ENCODE measurements at regions not wholly inside any gene's neighbourhood (a gene's known extent, or its start where the extent isn't known, plus 50 kb on each side); places are given as distances from the start of the nearest gene placed in this dataset.

DNA sequence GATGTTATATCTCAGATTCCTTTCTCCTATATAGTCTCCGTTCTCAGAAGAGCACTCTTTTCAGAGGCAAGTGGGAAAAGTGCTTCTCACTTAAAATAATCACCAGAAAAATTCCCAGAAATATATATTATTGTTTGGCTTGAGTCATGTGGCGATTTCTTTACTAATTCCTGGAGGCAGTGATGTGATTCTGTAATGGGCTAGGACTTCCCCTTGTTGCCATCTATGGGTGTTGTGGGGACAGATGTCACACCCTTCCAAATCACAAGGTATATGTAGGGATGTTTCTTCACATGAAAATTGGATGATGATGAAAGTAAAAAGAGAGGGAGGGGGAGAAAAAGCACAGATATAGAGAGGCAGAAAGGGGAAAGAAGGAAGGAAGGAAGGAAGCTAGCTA lies 553.4 kb downstream of the PPP4R3C start:
- TF ChIP-seq CTCF (IDR thresholded peaks at IDR 0.05; ENCODE audit: low read depth, low read length): no peak
- no peak overlapping the region for H3K4me3 ChIP-seq (ENCODE audit: low read depth, low read length)

DNA sequence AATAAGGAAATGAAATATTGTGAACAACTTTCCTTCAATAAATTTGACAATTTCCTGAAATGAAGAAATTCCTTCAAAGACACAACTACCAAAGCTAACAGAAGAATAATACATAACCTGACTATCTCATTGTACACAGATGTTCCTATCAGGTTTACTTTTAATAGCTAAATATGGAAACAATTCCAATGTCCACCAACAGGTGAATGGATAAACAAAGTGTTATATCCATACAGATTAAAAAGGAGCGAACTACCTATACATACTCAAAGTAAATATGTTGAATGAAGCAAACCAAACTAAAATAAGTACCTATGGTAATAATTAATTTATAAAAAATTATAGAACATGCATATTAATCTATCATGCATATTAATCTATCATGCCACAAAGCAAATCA lies 554.9 kb downstream of the PPP4R3C start:
- no peak for TF ChIP-seq CTCF (IDR thresholded peaks at IDR 0.05; ENCODE audit: low read depth, low read length)
- no peak overlapping the region for H3K4me3 ChIP-seq (ENCODE audit: low read depth, low read length)

DNA sequence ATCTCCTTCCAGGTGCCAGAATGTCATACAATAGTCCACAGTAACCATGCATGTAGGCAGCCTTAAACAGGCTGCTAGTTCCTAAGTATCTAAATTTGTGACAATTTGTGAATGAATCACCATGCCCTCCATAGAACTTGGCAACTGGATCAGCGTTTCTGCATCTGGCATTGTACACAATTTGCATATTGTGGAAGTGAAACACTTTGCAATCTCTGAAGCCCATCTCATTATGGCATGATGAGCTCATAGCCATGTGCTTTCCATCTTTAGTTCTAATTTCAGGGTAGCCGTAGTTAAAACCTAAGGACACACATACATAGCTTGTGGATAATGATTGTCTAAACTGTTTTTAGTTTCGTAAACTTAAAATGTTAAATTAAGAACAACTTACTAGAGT lies 573.6 kb downstream of the PPP4R3C start:
- no peak overlapping the region for H3K4me3 ChIP-seq (ENCODE audit: low read depth, low read length)
- TF ChIP-seq CTCF (IDR thresholded peaks at IDR 0.05; ENCODE audit: low read depth, low read length): no peak

DNA sequence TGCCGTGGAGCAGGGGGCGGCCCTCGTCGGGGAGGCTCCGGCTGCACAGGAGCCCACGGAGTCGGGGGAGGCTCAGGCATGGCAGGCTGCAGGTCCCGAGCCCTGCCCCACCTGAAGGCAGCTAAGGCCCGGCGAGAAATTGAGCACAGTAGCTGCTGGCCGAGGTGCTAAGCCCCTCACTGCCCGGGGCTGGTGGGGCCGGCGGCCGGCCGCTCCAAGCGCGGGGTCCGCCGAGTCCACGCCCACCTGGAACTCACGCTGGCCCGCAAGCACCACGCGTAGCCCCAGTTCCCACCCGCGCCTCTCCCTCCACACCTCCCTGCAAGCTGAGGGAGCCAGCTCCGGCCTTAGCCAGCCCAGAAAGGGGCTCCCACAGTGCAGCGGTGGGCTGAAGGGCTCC lies 589.4 kb downstream of the PPP4R3C start:
- TF ChIP-seq CTCF (IDR thresholded peaks at IDR 0.05; ENCODE audit: low read depth, low read length): no peak
- H3K4me3 ChIP-seq (ENCODE audit: low read depth, low read length): no peak overlapping the region

DNA sequence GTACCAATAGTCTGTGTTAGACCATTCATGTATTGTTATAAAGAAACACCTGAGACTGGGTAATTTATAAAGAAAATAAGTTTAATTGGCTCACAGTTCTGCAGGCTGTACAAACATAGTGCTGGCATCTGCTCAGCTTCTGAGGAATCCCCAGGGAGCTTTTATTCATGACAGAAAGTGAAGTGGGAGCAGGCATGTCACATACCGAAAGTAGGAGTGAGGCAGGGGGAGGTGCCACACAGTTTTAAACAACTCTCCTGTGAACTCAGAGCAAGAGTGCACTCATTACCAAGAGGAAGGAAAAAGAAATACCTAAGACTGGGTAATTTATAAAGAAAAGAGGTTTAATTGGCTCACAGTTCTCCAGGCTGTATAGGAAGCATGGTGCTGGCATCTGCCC lies 591.2 kb downstream of the PPP4R3C start:
- no peak overlapping the region for H3K4me3 ChIP-seq (ENCODE audit: low read depth, low read length)
- TF ChIP-seq CTCF (IDR thresholded peaks at IDR 0.05; ENCODE audit: low read depth, low read length): no peak

- TF ChIP-seq CTCF (IDR thresholded peaks at IDR 0.05; ENCODE audit: low read depth, low read length): no peak
Measured at GRCh38 chrX:26851981-26852380, 611.2 kb downstream of the PPP4R3C start.

GRCh38 chrX:26848511-26848910 lies 614.6 kb downstream of the PPP4R3C start:
- TF ChIP-seq CTCF (IDR thresholded peaks at IDR 0.05; ENCODE audit: low read depth, low read length): no peak
- no peak overlapping the region for H3K4me3 ChIP-seq (ENCODE audit: low read depth, low read length)

More at GRCh38 chrX:26851981-26852380, 611.2 kb downstream of the PPP4R3C start:
- H3K4me3 ChIP-seq (ENCODE audit: low read depth, low read length): no peak overlapping the region

All from WI38 (cell line).